HG03571 (cell line): ENCODE measurements at regions not wholly inside any gene's neighbourhood (a gene's known extent, or its start where the extent isn't known, plus 50 kb on each side); places are given as distances from the start of the nearest gene placed in this dataset.
A peak's percentile ranks its signal among the peaks of the same experiment; 100 is the strongest.
"Not testable (repeated sequence)": the region's sequence is repeated elsewhere in the genome, so short reads cannot be mapped to it uniquely, and the experiment has no call there.

Source experiments
- ATAC-seq: cut with Tn5 transposase; IDR thresholded peaks from one replicate; pipeline ENCODE4 v1.9.1; 2021; ENCODE audit not compliant: unreplicated experiment

DNA sequence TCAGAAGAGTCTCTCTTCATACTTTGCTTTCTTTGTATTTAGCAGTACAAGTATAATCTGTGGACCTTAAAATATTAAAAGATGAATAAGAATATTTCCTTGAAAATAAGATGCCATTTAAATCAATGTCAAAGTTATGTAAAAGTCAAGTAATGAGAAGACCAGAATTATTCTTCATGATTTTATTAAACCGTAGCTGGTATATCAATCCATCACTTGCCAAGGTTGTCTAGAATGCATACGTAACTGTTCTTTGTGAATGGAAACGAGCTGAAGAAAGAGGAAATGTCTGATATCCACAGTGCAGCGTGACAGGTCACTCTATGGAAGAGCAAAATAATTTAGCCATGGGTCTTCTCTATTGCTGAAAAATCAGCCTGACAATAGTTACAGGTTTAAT, 488.7 kb upstream of the CCNG1 start:
- ATAC-seq: no peak

DNA sequence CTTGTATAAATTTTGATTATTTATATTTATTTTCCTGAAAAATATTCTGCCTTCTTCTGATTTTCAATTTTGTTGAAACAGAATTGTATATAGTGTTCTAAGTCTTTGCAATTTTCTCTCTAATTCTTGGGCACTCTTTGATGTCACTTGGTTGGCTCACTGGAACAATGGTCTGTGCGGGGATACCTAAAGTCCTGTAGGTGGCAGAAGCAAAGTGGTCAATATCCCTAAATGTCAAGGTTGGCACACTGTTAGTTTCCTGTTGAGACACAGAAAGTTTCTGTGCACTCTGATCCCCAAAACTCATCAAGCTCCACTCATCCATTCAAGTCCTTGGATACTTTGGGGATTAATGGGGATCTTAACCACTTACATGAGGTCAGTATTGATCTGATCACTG, 480.8 kb upstream of the CCNG1 start:
- ATAC-seq: no peak

DNA sequence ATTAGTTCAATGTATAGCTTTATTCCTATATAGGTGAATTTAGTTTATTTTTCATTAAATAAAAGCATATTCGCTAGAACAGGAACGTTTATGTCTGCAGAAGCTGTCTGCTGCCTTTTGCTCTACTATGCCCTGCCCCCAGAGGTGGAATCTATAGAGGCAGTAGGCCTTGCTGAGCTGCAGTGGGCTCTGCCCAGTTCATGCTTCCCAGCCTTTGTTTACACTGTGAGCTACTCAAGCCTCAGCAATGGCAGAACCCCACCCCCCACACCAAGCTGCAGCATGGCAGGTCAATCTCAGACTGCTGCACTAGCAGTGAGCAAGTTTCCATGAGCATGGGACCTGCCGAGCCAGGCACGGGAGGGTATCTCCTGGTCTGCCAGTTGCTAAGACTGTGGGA, 473.3 kb upstream of the CCNG1 start:
- not testable (repeated sequence) for ATAC-seq

DNA sequence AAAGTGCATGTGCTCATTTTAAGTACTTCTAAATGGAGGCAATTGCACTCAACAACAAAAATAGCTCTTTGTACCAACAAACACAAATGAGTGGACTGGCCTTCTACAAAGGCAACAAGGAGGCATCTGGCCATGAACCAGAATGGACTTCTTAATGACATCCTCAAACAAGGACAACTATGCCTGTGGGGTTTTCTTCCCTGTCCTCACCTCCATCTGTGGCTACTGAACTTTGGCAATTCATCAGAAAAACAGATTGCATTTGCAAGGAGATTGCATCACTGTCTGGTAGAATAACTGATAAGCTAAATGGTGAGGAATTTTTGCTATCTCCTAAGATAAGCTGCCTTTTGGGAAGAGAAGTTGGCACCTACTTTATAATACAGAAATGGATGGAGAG, 447.3 kb upstream of the CCNG1 start:
- no peak for ATAC-seq

DNA sequence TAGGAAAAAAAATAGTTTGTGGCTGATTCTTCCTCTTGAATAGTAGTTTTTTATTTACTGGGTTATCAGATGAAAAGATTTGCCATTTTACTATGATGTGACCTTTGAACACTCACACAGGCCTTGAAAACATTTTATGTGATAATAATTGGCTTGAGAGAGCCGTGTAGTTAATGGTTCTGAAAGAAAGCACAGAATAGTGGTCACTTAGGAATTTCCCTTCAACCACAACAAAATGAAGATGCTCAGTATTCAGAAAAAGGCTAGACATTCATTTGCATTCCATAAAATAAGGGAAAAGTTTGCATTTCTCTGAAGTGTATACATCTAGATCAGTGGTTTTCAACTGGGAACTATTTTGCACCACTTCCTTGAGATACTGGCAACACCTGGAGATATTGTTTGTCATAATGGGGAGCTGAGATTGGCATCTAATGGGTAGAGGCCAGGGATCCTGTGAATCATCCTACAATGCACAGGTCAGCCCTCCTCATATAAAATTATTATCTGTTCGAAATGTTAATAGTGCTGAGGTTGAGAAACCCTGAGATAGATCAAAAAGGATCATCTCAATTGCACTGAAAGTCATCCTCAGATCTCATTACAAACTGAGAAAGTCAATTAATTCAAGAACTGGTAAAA, 446.4 kb upstream of the CCNG1 start:
- ATAC-seq: peak; percentile 88

DNA sequence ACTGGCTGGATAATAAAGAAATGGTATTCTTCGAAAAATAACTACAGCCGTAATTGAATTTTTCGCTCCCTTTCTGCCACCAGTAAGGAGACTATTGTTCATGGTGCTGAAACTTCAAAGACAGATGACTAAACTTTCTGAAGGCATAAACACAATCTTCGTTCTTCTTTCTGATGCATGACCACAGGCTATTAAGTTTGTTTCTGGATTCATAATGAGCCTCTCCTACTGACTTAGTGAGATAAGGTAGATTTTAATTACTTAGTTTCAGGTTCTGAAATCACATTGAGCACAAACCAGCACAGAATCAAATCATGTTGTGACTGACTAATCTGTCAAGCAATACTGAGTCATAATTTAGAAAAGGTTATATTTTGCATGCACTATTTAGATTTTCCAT, 441.8 kb upstream of the CCNG1 start:
- no peak for ATAC-seq

DNA sequence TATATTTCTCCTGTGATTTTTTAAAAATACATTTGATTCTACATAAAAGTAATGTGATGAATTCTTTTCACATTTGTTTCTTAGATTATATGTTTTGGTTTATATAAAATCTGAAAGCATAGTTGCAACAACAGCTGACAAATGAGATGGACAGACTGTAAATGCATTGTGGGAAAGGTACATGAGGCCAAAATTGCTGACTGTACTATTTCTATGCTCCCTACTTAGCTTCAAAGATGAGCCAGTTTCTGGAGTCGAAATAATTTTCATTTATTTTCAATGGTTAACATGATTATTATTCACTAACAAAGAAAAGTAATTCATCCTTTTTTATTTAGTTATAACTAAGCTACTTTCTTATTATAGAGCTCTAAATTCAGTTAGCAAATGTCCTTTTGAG, 441.3 kb upstream of the CCNG1 start:
- no peak for ATAC-seq

DNA sequence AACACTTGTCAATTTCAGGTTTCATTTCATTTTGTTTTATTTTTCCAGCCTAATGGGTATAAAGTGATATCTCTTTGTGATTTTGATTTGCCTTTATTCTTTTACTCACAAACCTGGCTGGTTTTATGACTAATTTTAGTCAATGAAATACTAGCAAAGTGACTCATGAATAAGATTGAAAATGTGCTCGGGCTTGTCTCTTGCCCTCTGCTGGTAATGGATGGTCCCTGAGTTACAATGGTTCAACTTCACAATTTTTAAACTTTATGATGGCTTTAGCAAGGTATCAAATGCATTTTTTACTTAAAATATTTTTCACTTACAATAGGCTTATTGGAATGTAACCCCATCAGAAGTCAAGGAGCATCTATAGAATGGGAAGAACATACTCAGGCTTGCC, 431.4 kb upstream of the CCNG1 start:
- ATAC-seq: no peak

DNA sequence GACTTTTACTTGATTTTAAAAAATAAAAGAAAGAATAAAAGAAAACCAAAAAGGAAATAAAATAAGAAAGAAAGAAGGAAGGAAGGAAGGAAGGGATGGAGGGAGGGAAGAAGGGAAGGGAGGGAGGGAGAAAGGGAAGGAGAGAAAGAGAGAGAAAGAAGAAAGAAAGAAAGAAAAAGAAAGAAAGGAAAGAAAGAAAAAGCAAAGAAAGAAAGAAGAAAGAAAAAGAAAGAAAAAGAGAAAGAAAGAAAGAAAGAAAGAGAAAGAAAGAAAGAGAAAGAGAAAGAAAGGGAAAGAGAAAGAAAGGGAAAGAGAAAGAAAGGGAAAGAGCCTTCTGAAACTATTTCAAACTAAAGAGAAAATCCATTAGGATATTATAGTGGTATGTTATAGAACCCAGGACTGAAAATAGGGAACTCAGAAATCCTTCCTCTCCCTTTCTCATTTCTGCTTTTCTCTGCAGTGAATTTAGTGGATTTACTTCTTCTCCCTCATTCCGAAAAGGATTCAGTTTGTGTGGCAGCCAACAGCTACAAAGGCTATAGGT, 414.7 kb upstream of the CCNG1 start:
- no peak for ATAC-seq

DNA sequence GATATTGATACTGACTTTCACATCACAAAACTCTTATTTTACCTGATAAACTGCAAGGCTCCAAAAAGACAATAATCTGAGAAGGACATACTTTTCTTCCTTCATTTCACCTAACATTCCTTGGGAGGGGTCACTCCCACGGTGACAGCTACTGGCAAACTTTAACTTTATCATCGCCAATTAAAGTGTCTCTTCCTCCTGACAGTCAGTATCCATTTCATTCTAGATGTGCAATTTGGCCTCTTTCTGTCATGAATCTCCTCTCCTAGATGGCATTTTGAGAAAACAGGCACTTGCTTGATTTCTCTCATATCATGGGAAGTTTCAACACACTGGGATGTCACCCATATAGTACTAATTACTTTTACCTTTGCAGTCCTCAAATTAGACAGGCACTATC, 413.5 kb upstream of the CCNG1 start:
- ATAC-seq: no peak

DNA sequence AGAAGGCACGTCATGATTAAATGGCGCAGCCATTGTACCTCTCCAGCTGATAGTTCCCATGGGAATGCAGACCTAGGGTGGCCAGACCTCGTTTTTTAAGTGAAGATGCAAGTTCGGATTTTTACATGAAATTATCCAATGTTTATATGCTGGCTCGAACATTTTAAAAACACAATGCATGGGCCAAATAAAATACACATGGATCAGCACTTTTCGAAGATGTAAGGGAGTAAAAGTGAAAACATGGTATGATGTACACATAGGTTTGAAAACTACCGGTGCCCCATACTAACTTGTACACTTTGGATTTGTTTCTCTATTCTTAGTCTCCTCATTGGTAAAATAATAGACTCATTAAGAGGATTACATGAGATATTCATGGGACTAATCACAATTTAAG, 412.5 kb upstream of the CCNG1 start:
- ATAC-seq: no peak

DNA sequence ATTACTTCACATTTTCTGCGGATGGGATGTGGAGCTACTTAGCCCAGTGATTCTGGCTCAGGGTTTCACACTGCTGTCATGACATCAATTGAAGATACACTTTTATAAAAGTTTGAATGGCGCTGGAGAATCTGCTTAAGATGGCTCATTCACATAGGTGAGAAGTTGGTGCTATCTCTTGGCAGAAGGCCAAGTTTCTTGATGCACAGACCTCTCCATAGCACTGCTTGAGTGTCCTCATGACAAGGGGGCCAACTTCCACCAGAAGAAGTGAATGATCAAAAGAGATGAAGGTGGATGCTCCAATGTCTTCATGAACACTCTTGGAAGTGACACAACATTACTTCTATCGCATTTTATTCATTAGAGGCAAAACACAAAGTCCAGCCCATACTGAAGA, 403.7 kb upstream of the CCNG1 start:
- no peak for ATAC-seq

DNA sequence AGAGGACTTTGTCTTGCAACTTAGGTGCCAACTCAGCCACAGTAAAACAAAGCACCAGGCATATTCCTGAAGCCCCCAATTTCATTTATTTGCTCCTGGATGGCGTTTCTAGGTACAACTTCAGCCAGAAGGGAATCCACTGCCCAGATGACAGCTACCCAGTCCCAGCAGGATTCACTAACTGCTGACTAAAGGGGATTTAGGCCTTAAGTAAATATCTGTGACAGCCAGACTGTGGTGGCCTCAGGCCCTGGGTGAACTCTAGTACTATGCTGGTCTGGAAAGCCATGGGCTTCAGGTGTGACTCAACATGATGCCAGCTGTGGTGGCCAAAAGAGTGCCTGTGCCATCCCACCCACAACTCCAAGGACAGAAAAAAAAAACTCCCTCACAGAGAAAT, 396.1 kb upstream of the CCNG1 start:
- no peak for ATAC-seq

DNA sequence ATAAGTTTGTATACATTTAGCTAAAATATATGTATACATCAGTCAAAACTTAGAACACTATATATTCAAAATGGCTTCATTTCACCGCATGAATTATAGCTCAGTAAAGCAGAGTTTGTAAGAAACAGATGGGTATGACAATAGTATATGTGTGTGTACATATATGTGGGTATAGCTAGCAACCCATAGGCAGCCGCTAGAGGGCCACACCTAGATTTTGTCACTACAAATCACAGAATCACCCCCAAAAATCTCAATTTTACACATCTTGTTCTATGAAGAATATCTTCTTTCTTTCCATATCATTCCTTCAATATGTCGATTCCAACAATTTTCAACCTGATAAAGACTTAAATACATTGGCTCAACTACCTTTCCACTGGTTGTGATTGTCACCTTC, 357.8 kb upstream of the CCNG1 start:
- no peak for ATAC-seq

DNA sequence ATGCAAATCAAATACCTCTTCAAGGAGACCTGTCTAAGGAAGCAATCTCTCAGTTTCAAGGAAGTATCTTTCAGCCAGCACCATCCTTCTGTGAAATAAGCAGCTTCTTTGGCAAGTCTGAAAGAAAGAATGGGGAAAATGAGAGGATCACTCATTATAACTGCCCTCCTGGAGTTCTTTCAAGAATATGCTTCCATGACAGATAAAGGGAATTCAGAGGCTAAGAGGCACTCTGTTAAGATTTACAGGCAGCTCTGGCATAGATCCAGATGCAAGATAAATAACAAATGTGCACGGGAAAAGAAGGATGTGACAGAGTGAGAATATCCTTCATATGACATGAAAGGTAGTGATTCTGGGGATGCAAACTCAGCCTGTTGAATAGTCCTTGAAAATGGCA, 348.2 kb upstream of the CCNG1 start:
- no peak for ATAC-seq

DNA sequence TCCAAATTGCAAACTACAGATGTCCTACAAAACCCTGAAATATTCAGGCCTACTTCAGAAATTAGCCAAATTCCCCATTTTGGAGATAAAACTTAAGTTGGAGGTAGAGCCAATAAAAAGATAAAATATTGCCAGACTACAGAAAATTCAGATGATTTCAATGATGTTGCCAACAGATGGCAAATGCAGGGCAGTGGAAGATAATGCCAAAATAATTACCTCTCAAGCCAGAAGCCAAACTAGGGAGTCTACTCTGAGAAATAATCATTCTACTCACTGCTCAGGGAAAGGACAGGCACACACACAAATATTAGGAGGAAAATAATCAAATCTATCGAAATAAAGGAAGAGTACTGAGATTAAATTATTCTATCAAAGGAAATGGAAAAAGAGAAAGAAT, 347.5 kb upstream of the CCNG1 start:
- ATAC-seq: no peak

DNA sequence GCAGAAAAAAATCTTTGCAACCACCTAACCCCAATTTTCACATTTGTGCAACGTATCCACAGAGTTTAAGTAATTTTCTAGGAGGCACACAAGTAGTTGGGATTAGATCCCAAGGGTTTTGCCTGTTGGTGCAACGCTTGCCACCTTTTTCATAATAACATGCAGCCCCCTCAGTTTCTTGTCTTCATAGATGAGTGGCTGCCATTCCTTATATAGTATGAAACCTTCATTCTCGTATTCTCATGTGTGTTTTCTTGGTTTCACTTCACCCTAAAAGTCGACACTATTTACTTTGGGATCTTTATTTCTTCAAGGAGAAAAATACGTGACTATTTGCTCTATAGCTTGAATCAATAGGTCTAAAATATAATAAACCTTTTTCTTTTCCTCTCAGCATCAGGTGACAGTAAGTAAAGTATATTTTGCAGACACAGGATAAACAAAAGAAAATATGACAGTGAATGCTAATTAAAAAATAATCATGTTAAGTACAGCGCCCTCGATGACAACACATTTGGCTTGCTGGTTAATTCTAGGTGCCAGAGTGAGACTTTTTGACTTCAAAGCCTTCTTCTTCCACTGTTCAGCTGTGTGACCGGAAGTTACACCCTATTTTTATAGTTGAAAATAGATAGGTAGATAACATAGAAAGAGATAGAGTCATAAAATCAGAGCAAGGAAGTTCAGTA, 342.8 kb upstream of the CCNG1 start:
- ATAC-seq: peak; percentile 84

DNA sequence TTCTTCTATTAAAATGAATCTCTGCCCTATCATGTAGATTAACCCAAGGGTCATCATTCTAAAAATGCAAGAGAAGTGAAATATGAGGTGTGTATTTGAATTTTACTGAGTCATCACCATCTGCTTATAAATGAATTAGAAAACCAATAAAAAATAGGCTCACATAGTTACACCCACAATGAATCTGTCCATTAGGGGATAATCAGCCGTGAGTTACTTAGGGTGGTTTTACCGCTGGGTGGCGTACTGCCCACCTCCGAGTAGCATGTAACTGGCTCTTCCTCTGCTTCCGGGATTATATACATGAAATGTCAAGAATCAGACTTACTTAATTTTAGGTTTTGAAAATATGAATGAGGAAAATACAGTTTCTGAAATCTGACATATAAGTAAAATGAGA, 332.9 kb upstream of the CCNG1 start:
- ATAC-seq: no peak

DNA sequence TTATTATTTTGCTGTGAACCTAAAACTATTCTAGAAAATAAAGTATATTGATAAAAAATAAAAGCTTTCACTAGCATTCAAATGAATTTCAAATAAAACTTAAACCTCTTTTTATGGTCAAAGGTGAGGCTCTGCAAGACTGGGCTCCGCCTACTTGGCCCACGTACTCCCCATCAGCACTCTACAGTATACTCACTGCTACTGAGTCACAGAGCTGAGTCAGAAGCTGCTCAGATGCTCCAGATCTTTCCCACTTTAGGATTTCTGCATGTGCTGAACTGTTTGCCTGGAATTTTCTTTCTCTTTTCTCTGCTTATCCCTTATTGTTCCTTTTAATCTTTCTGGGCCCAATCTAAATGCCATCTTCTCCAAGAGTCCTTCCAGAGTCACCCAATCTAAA, 331.9 kb upstream of the CCNG1 start:
- ATAC-seq: no peak

DNA sequence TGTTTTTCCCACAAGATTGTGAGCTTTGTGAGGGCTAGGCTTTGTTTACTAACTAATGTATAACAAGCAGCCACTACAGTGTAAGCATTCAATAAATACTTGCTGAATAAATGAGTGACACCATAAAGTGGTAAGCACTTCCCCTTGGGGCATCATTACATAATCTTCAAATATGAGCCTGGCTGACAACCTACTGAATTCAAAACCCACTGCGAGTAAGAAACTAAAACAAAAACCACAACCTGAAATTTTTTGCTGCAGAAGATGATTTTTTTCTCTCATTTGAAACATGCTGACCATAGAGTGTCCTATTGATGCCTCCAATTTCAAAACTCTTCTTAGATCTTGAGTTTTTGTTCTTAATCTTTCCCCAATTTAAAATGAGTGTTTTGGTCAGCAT, 331.3 kb upstream of the CCNG1 start:
- ATAC-seq: no peak

DNA sequence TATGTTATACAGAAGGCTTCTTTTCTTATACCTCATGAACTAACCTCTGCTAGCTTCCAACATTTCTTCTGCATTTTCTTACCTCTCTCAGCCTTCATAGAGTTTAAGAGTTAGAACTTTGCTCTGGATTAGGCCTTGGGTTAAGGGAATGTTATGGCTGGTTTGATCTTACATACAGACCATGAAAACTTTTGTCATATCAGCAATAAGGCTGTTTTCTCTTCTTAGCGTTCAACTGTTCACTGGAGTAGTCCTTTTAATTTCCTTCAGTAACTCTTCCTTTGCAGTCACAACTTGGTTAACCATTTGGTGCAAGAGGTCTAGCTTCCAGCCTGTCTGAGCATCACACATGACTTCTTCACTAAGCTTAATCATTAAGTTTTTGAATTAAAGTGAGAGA, 329.0 kb upstream of the CCNG1 start:
- ATAC-seq: no peak

DNA sequence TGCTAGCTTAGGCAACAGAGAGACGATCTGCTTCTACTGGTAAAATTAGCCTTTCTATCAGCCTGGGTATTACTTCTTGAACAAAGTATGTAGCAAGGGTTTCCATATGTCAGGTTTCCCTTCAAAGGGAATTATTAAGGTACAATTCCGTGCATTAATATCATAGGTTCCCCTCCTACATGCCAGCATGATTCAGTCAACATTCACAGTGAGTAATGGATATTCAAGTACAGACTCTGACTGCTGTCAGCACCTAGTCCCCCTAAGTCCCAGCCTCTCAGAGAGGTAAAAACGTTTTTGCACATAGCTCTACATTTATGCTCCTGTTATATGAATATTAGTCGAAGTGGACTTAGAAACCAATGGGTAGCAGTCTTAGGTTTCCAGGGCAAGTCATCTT, 322.4 kb upstream of the CCNG1 start:
- no peak for ATAC-seq

DNA sequence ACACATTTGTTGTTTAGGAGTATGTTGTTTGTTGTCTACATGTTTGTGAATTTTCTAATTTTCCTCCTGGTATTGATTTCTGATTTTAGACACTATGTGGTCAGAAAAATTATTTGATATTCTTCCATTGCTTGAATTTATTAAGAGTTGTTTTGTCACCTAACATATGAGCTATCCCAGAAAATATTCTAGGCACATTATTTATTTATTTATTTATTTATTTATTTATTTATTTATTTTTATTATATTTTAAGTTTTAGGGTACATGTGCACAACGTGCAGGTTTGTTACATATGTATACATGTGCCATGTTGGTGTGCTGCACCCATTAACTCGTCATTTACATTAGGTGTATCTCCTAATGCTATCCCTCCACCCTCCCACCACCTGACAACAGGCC, 320.8 kb upstream of the CCNG1 start:
- not testable (repeated sequence) for ATAC-seq
